ENCODE measurements at regions not wholly inside any gene's neighbourhood (a gene's known extent, or its start where the extent isn't known, plus 50 kb on each side); places are given as distances from the start of the nearest gene placed in this dataset.

- TF ChIP-seq CSDC2 (CRISPR knock-in tag; IDR thresholded peaks at IDR 0.05) (no peak), PATZ1 (CRISPR knock-in tag; IDR thresholded peaks at IDR 0.05; ENCODE audit: borderline replicate concordance) (no peak), ZFP30 (CRISPR knock-in tag; IDR thresholded peaks at IDR 0.05) (no peak), CSRNP3 (CRISPR knock-in tag; IDR thresholded peaks at IDR 0.05) (no peak), ZFP3 (CRISPR knock-in tag; IDR thresholded peaks at IDR 0.05) (no peak), GLIS3 (CRISPR knock-in tag; IDR thresholded peaks at IDR 0.05) (no peak)
- TF ChIP-seq, protein P1, sequence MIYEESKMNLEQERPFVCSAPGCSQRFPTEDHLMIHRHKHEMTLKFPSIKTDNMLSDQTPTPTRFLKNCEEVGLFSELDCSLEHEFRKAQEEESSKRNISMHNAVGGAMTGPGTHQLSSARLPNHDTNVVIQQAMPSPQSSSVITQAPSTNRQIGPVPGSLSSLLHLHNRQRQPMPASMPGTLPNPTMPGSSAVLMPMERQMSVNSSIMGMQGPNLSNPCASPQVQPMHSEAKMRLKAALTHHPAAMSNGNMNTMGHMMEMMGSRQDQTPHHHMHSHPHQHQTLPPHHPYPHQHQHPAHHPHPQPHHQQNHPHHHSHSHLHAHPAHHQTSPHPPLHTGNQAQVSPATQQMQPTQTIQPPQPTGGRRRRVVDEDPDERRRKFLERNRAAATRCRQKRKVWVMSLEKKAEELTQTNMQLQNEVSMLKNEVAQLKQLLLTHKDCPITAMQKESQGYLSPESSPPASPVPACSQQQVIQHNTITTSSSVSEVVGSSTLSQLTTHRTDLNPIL (CRISPR knock-in tag; IDR thresholded peaks at IDR 0.05; ENCODE audit: low read depth), result no peak
Measured at GRCh38 chr14:44372231-44372630, 134.9 kb downstream of the FSCB start.
